Fibroblast of pulmonary artery (primary cell): ENCODE measurements at regions not wholly inside any gene's neighbourhood (a gene's known extent, or its start where the extent isn't known, plus 50 kb on each side); places are given as distances from the start of the nearest gene placed in this dataset.

ENCODE experiments used
- DNase-seq: peaks from one replicate; pipeline ENCODE4 v3.0.0-alpha.2; 2010; ENCODE audit warnings: low read depth
- H3K4me3 ChIP-seq: replicated peaks from 2 replicates; pipeline ENCODE4 v1.5.1; 2011; ENCODE audit warnings: low read depth, mild to moderate bottlenecking, control low read depth, low read length, moderate library complexity
- CTCF ChIP-seq: IDR thresholded peaks from 2 replicates; pipeline ENCODE4 v1.5.1; 2011; ENCODE audit warnings: mild to moderate bottlenecking, control low read depth, low read length, inconsistent platforms; ENCODE audit errors: missing control alignments

- DNase-seq: no peak
- no peak for TF ChIP-seq CTCF
Observed at GRCh38 chr10:4685904-4686643, 139.9 kb upstream of the AKR1E2 start.

GRCh38 chr10:4685491-4685890 lies 140.5 kb upstream of the AKR1E2 start:
- DNase-seq: no peak
- no peak for TF ChIP-seq CTCF
- no peak overlapping the region for H3K4me3 ChIP-seq

More at GRCh38 chr10:4685904-4686643, 139.9 kb upstream of the AKR1E2 start:
- no peak overlapping the region for H3K4me3 ChIP-seq

GRCh38 chr10:4684434-4684833 lies 141.6 kb upstream of the AKR1E2 start:
- no peak overlapping the region for H3K4me3 ChIP-seq
- DNase-seq: no peak
- no peak for TF ChIP-seq CTCF

GRCh38 chr10:4683838-4684237 lies 142.2 kb upstream of the AKR1E2 start:
- H3K4me3 ChIP-seq: no peak overlapping the region
- TF ChIP-seq CTCF: no peak
- DNase-seq: no peak

- DNase-seq: no peak
- no peak for TF ChIP-seq CTCF
- H3K4me3 ChIP-seq: no peak overlapping the region
Observed at GRCh38 chr10:4683137-4683536, 142.9 kb upstream of the AKR1E2 start.

GRCh38 chr10:4678951-4679671 lies 146.9 kb upstream of the AKR1E2 start:
- no peak for DNase-seq
- no peak for TF ChIP-seq CTCF
- H3K4me3 ChIP-seq: no peak overlapping the region
